HFFc6 (cell line): ENCODE measurements at regions not wholly inside any gene's neighbourhood (a gene's known extent, or its start where the extent isn't known, plus 50 kb on each side); places are given as distances from the start of the nearest gene placed in this dataset.

Experiments used
- DNase-seq: peaks from one replicate; pipeline ENCODE4 v3.0.0-alpha.2; 2018
- H3K27ac Mint-ChIP-seq: 2 replicates; pipeline ENCODE4 v1.8.0; 2020; ENCODE audit warnings: mild to moderate bottlenecking, mixed read lengths
- H3K27me3 Mint-ChIP-seq: 2 replicates; pipeline ENCODE4 v1.8.0; 2021; ENCODE audit warnings: mild to moderate bottlenecking, moderate library complexity, mixed read lengths; ENCODE audit not compliant: insufficient read depth
- H3K36me3 Mint-ChIP-seq: 2 replicates; pipeline ENCODE4 v1.8.0; 2021; ENCODE audit warnings: low read depth, mixed read lengths
- H3K4me1 Mint-ChIP-seq: 2 replicates; pipeline ENCODE4 v1.8.0; 2020; ENCODE audit warnings: low read depth, mixed read lengths
- H3K4me3 Mint-ChIP-seq: 2 replicates; pipeline ENCODE4 v1.8.0; 2020; ENCODE audit warnings: mild to moderate bottlenecking, moderate library complexity, mixed read lengths
- H3K9me3 Mint-ChIP-seq: 2 replicates; pipeline ENCODE4 v1.8.0; 2020; ENCODE audit warnings: mild to moderate bottlenecking, mixed read lengths
- TF ChIP-seq, protein P1 (sequence below): fragments of 200-600 bp; sonication (generic); IDR thresholded peaks from 2 replicates; pipeline ENCODE4 v1.5.0; 2021; ENCODE audit warnings: antibody characterized with exemption, mild to moderate bottlenecking

- Mint-ChIP-seq H3K27me3 (no peaks in the 10 kb centered on the region), H3K36me3 (no peaks in the 10 kb centered on the region), H3K27ac (no peak overlapping the region), H3K4me1 (no peaks in the 10 kb centered on the region), H3K4me3 (no peak overlapping the region), H3K9me3 (0 out of 2 replicates have a peak, but pooled peaks cover 4% of the 10 kb centered on the region)
- TF ChIP-seq, protein P1, sequence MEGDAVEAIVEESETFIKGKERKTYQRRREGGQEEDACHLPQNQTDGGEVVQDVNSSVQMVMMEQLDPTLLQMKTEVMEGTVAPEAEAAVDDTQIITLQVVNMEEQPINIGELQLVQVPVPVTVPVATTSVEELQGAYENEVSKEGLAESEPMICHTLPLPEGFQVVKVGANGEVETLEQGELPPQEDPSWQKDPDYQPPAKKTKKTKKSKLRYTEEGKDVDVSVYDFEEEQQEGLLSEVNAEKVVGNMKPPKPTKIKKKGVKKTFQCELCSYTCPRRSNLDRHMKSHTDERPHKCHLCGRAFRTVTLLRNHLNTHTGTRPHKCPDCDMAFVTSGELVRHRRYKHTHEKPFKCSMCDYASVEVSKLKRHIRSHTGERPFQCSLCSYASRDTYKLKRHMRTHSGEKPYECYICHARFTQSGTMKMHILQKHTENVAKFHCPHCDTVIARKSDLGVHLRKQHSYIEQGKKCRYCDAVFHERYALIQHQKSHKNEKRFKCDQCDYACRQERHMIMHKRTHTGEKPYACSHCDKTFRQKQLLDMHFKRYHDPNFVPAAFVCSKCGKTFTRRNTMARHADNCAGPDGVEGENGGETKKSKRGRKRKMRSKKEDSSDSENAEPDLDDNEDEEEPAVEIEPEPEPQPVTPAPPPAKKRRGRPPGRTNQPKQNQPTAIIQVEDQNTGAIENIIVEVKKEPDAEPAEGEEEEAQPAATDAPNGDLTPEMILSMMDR = no peak
- no peak for DNase-seq
Measured at GRCh38 chr11:105458071-105458470, 151.8 kb upstream of the GRIA4 start.

- Mint-ChIP-seq H3K27me3 (no peaks in the 10 kb centered on the region), H3K36me3 (no peaks in the 10 kb centered on the region), H3K4me3 (no peak overlapping the region), H3K9me3 (0 out of 2 replicates have a peak, but pooled peaks cover 4% of the 10 kb centered on the region), H3K27ac (no peak overlapping the region), H3K4me1 (no peaks in the 10 kb centered on the region)
- no peak for DNase-seq
- TF ChIP-seq, protein P1 = peak; percentile 31; the same call in 1 of the 2 replicates
Measured at GRCh38 chr11:105456950-105457349, 152.9 kb upstream of the GRIA4 start.

DNA sequence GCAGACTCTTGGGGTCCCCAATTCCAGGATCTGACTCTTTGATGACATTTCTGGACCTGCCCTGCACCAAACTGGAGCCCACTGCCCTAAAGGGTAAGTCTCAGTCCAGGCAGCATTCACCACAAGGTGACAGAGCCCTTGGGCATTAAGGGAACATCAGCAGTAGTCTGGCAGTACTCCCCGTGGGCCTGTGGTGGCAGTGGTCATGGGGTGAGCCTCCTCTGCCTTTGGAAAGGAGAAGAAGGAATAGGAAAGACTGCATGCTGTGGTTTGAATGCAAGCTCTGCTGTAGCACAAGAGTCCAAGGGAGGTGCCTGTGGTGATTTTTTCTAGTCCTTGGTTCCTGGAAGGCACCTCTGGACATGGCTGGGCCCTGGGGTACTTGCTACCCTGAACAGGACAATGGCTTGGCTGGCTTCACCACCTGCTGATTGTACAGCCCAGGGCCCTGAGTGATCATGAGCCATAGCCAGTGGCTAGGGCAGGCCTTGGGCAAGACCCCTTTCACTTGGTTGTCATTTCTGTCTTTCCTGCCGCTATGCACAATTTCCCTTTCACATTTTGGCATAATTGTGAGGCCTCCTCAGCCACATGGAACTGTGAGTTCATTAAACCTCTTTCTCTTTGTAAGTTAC lies 160.7 kb upstream of the GRIA4 start:
- no peaks in the 10 kb centered on the region for H3K4me1 Mint-ChIP-seq
- H3K27ac Mint-ChIP-seq = no peak overlapping the region
- H3K27me3 Mint-ChIP-seq = no peaks in the 10 kb centered on the region
- H3K9me3 Mint-ChIP-seq = no peaks in the 10 kb centered on the region
- H3K4me3 Mint-ChIP-seq = no peak overlapping the region
- H3K36me3 Mint-ChIP-seq = no peaks in the 10 kb centered on the region
- DNase-seq = no peak
- TF ChIP-seq, protein P1 = no peak

DNA sequence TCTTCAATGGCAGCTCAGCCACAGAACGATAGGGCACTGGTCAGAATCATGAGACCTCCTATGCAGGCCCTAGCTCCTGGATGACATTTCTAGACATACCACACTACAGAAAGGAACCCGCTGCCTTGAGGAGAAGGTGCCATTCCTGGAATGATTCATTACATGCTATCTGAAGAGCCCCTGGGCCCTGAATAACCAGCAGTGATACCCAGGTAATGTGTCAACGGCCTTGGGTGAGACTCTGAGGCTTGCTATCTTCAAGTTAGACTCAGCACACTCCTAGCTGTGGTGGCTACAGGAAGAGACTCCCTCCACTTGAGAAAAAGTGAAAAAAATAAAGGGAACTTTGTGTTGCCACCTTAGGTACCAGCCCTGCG lies 161.2 kb upstream of the GRIA4 start:
- Mint-ChIP-seq H3K27me3 (no peaks in the 10 kb centered on the region), H3K36me3 (no peaks in the 10 kb centered on the region)
- TF ChIP-seq, protein P1 = no peak

GRCh38 chr11:105447936-105448702 lies 161.8 kb upstream of the GRIA4 start:
- Mint-ChIP-seq H3K4me1 (no peaks in the 10 kb centered on the region), H3K36me3 (no peaks in the 10 kb centered on the region), H3K27me3 (no peaks in the 10 kb centered on the region), H3K9me3 (no peaks in the 10 kb centered on the region), H3K27ac (no peak overlapping the region), H3K4me3 (no peak overlapping the region)
- DNase-seq = no peak
- TF ChIP-seq, protein P1 = no peak

More for the DNA sequence above, 161.2 kb upstream of the GRIA4 start:
- H3K4me1 Mint-ChIP-seq = no peaks in the 10 kb centered on the region
- no peak for DNase-seq
- no peak overlapping the region for H3K4me3 Mint-ChIP-seq
- H3K9me3 Mint-ChIP-seq = no peaks in the 10 kb centered on the region
- H3K27ac Mint-ChIP-seq = no peak overlapping the region
